BLaER1 treated with 17β-estradiol and CSF1 and Interleukin-3, amounts not matched to agents 10 nM and 100 nM (cell line): ENCODE measurements at regions not wholly inside any gene's neighbourhood (a gene's known extent, or its start where the extent isn't known, plus 50 kb on each side); places are given as distances from the start of the nearest gene placed in this dataset.
A peak's percentile ranks its signal among the peaks of the same experiment; 100 is the strongest.

Source experiments
- H3K27ac ChIP-seq, 11 experiments: shearing (Covaris generic); formaldehyde crosslinking; 2 replicates each; pipeline ENCODE4 v1.8.1; 2022
- H3K27me3 ChIP-seq, 11 experiments: shearing (Covaris generic); formaldehyde crosslinking; 2 replicates each; pipeline ENCODE4 v1.8.1; 2022
- H3K36me3 ChIP-seq, 11 experiments: shearing (Covaris generic); formaldehyde crosslinking; 2 replicates each; pipeline ENCODE4 v1.8.1; 2022
- H3K4me1 ChIP-seq, 10 experiments: shearing (Covaris generic); formaldehyde crosslinking; 2 replicates each; pipeline ENCODE4 v1.8.1; 2022
- H3K4me2 ChIP-seq, 11 experiments: shearing (Covaris generic); formaldehyde crosslinking; 2 replicates each; pipeline ENCODE4 v1.8.1; 2022
- H3K4me3 ChIP-seq, 10 experiments: shearing (Covaris generic); formaldehyde crosslinking; 2 replicates each; pipeline ENCODE4 v1.8.1; 2022
- H3K9ac ChIP-seq, 11 experiments: shearing (Covaris generic); formaldehyde crosslinking; 2 replicates each; pipeline ENCODE4 v1.8.1; 2022
- H3K9me3 ChIP-seq, 11 experiments: shearing (Covaris generic); formaldehyde crosslinking; replicated peaks in 1 of 11; 2 replicates each; pipeline ENCODE4 v1.8.1; 2022
- H4K20me1 ChIP-seq, 11 experiments: shearing (Covaris generic); formaldehyde crosslinking; 2 replicates each; pipeline ENCODE4 v1.8.1; 2022
- Cebpa-rat ChIP-seq, 11 experiments: shearing (Covaris generic); IDR thresholded peaks; 2 replicates each; pipeline ENCODE4 v1.8.1; 2022

- Histone ChIP-seq H3K4me3 (no peak overlapping the region), H3K9me3 (peaks cover 10 to 27% (median 14%) of the 10 kb centered on the region in 11 experiments; a peak in 21 of 22 replicates), H3K27me3 (peaks cover 0 to 13% (median 0%) of the 10 kb centered on the region in 11 experiments; a peak in 3 of 22 replicates), H3K9ac (no peak overlapping the region), H3K4me1 (peaks cover 14 to 53% (median 26%) of the 10 kb centered on the region in 10 experiments; a peak in 19 of 20 replicates), H4K20me1 (no peaks in the 10 kb centered on the region), H3K27ac (no peak overlapping the region), H3K4me2 (peak overlapping the region in 2 of 11 experiments; percentile 10 to 67; a peak in 3 of 22 replicates), H3K36me3 (peaks cover 0 to 2% (median 0%) of the 10 kb centered on the region in 11 experiments; a peak in 1 of 22 replicates)
- no peak for TF ChIP-seq Cebpa-rat (IDR thresholded peaks at IDR 0.05)
Observed at GRCh38 chr6:6418421-6418820, 98.0 kb upstream of the F13A1 start.

- H3K9ac ChIP-seq: no peak overlapping the region
- no peak for TF ChIP-seq Cebpa-rat (IDR thresholded peaks at IDR 0.05)
- no peak overlapping the region for H3K4me2 ChIP-seq
- peaks cover 0 to 11% (median 0%) of the 10 kb centered on the region in 11 experiments; a peak in 2 of 22 replicates for H3K27me3 ChIP-seq
- H3K4me3 ChIP-seq: no peak overlapping the region
- no peaks in the 10 kb centered on the region for H4K20me1 ChIP-seq
- H3K36me3 ChIP-seq: peaks cover 0 to 7% (median 0%) of the 10 kb centered on the region in 11 experiments; a peak in 1 of 22 replicates
- peaks cover 13 to 37% (median 24%) of the 10 kb centered on the region in 10 experiments; a peak in 19 of 20 replicates for H3K4me1 ChIP-seq
- H3K27ac ChIP-seq: no peak overlapping the region
- peaks cover 26 to 43% (median 30%) of the 10 kb centered on the region in 11 experiments for H3K9me3 ChIP-seq
Observed at GRCh38 chr6:6420107-6420506, 99.6 kb upstream of the F13A1 start.

GRCh38 chr6:6434151-6434550 lies 113.7 kb upstream of the F13A1 start:
- peaks cover 0 to 6% (median 4%) of the 10 kb centered on the region in 11 experiments; a peak in 6 of 22 replicates for H3K9me3 ChIP-seq
- H3K36me3 ChIP-seq: no peaks in the 10 kb centered on the region
- no peak overlapping the region for H3K4me3 ChIP-seq
- no peaks in the 10 kb centered on the region for H4K20me1 ChIP-seq
- H3K27ac ChIP-seq: no peak overlapping the region
- H3K9ac ChIP-seq: no peak overlapping the region
- no peak overlapping the region for H3K4me2 ChIP-seq
- H3K4me1 ChIP-seq: peaks cover 0 to 11% (median 0%) of the 10 kb centered on the region in 10 experiments; a peak in 5 of 20 replicates
- H3K27me3 ChIP-seq: no peaks in the 10 kb centered on the region
- TF ChIP-seq Cebpa-rat (IDR thresholded peaks at IDR 0.05): no peak

DNA sequence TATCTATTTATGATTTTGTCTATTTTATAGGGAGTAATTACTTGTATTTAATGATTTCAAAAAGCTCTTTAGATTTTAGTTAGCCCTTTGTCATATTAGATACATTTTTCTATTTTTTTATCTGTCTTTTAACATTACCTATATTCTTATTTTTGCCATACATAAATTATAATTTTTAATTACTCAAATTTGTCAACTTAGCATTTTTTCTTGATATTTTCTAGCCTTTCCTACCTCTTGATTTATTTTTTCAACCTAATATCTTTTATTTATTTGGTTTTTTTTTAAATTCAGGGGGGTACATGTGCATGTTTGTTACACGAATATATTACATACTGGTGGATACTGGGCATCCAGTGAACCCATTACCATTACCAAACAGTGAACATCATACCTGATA lies 114.3 kb upstream of the F13A1 start:
- H3K27me3 ChIP-seq: no peaks in the 10 kb centered on the region
- H4K20me1 ChIP-seq: no peaks in the 10 kb centered on the region
- TF ChIP-seq Cebpa-rat (IDR thresholded peaks at IDR 0.05): no peak
- H3K9ac ChIP-seq: no peak overlapping the region
- H3K9me3 ChIP-seq: peaks cover 0 to 6% (median 4%) of the 10 kb centered on the region in 11 experiments; a peak in 6 of 22 replicates
- H3K4me1 ChIP-seq: peaks cover 0 to 11% (median 0%) of the 10 kb centered on the region in 10 experiments; a peak in 5 of 20 replicates
- H3K4me3 ChIP-seq: no peak overlapping the region
- H3K36me3 ChIP-seq: no peaks in the 10 kb centered on the region
- no peak overlapping the region for H3K27ac ChIP-seq
- no peak overlapping the region for H3K4me2 ChIP-seq

DNA sequence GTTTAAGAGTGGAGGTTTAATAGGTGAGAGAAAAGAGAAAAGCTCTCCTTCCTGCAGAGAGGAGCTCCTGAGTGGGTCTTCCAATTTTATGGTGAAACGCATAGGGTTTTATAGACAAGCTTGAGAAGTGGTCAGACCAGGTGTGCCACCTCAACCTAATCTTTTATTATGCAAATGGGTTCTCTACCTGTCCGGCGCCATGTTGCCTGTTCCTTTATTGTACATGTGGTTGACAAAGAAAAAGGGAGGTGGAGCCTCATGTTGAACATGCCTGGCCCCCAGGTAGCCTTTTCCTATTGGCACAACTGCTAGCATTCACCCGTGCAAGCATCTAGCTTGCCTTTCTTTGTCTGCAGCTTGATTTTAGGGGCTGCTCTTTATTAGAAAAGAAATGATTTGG lies 115.9 kb upstream of the F13A1 start:
- no peak for TF ChIP-seq Cebpa-rat (IDR thresholded peaks at IDR 0.05)
- Histone ChIP-seq H3K27ac (no peak overlapping the region), H3K4me2 (no peak overlapping the region), H3K9me3 (peaks cover 0 to 7% (median 4%) of the 10 kb centered on the region in 11 experiments; a peak in 7 of 22 replicates), H3K27me3 (no peaks in the 10 kb centered on the region), H3K4me1 (peaks cover 0 to 11% (median 0%) of the 10 kb centered on the region in 10 experiments; a peak in 5 of 20 replicates), H3K36me3 (no peaks in the 10 kb centered on the region), H3K9ac (no peak overlapping the region), H3K4me3 (no peak overlapping the region), H4K20me1 (no peaks in the 10 kb centered on the region)

DNA sequence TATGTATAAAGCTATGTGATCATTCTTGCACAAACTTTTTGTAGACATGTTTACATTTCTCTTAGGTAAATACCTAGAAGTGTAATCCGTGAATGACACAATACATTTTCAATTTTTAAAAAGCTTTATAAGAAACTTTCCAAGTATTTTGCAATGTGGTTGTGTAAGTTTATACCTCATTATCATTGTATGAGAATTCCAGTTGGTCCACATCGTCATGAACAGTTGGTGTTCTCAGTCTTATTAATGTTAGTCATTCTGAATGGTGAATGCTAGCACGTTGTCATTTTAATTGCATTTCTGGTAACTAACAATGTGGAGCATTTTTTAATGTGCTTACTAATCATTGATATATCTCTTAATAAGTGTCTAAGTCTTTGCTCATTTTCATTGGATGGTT lies 116.5 kb upstream of the F13A1 start:
- no peaks in the 10 kb centered on the region for H4K20me1 ChIP-seq
- H3K9me3 ChIP-seq: peaks cover 0 to 13% (median 8%) of the 10 kb centered on the region in 11 experiments; a peak in 13 of 22 replicates
- H3K4me2 ChIP-seq: no peak overlapping the region
- no peaks in the 10 kb centered on the region for H3K27me3 ChIP-seq
- no peak for TF ChIP-seq Cebpa-rat (IDR thresholded peaks at IDR 0.05)
- H3K4me3 ChIP-seq: no peak overlapping the region
- H3K9ac ChIP-seq: no peak overlapping the region
- peaks cover 0 to 11% (median 0%) of the 10 kb centered on the region in 10 experiments; a peak in 5 of 20 replicates for H3K4me1 ChIP-seq
- H3K36me3 ChIP-seq: no peaks in the 10 kb centered on the region
- H3K27ac ChIP-seq: no peak overlapping the region

GRCh38 chr6:6438286-6438685 lies 117.8 kb upstream of the F13A1 start:
- Histone ChIP-seq H3K9me3 (peaks cover 0 to 19% (median 11%) of the 10 kb centered on the region in 11 experiments; a peak in 14 of 22 replicates), H3K27me3 (no peaks in the 10 kb centered on the region), H3K4me2 (peak overlapping the region in 4 of 11 experiments; percentile 24 to 44 (median 34); a peak in 7 of 22 replicates), H3K27ac (no peak overlapping the region), H4K20me1 (no peaks in the 10 kb centered on the region), H3K9ac (no peak overlapping the region), H3K4me3 (no peak overlapping the region), H3K36me3 (no peaks in the 10 kb centered on the region), H3K4me1 (peaks cover 0 to 11% (median 0%) of the 10 kb centered on the region in 10 experiments; a peak in 5 of 20 replicates)
- TF ChIP-seq Cebpa-rat (IDR thresholded peaks at IDR 0.05): no peak

GRCh38 chr6:6439778-6440177 lies 119.3 kb upstream of the F13A1 start:
- no peak for TF ChIP-seq Cebpa-rat (IDR thresholded peaks at IDR 0.05)
- Histone ChIP-seq H3K4me2 (no peak overlapping the region), H3K9ac (no peak overlapping the region), H3K27ac (no peak overlapping the region), H3K27me3 (no peaks in the 10 kb centered on the region), H4K20me1 (no peaks in the 10 kb centered on the region), H3K36me3 (no peaks in the 10 kb centered on the region), H3K9me3 (peaks cover 0 to 19% (median 12%) of the 10 kb centered on the region in 11 experiments; a peak in 14 of 22 replicates), H3K4me1 (peaks cover 0 to 11% (median 0%) of the 10 kb centered on the region in 10 experiments; a peak in 5 of 20 replicates), H3K4me3 (no peak overlapping the region)

GRCh38 chr6:6452002-6452401 lies 131.5 kb upstream of the F13A1 start:
- no peak for TF ChIP-seq Cebpa-rat (IDR thresholded peaks at IDR 0.05)
- H3K27me3 ChIP-seq: no peaks in the 10 kb centered on the region
- peak overlapping the region in 1 of 11 experiments; percentile 23; a peak in 1 of 22 replicates for H3K4me2 ChIP-seq

GRCh38 chr6:6453186-6453585 lies 132.7 kb upstream of the F13A1 start:
- Histone ChIP-seq H3K9ac (no peak overlapping the region), H3K9me3 (no peaks in the 10 kb centered on the region), H3K4me3 (no peak overlapping the region), H3K36me3 (no peaks in the 10 kb centered on the region), H3K27ac (no peak overlapping the region), H4K20me1 (no peaks in the 10 kb centered on the region), H3K27me3 (no peaks in the 10 kb centered on the region), H3K4me2 (no peak overlapping the region), H3K4me1 (peaks cover 0 to 15% (median 0%) of the 10 kb centered on the region in 10 experiments; a peak in 3 of 20 replicates)
- TF ChIP-seq Cebpa-rat (IDR thresholded peaks at IDR 0.05): no peak

More at GRCh38 chr6:6452002-6452401, 131.5 kb upstream of the F13A1 start:
- Histone ChIP-seq H3K36me3 (no peaks in the 10 kb centered on the region), H3K27ac (no peak overlapping the region), H3K4me3 (no peak overlapping the region), H3K9me3 (no peaks in the 10 kb centered on the region), H3K4me1 (peaks cover 0 to 15% (median 0%) of the 10 kb centered on the region in 10 experiments; a peak in 3 of 20 replicates), H4K20me1 (no peaks in the 10 kb centered on the region), H3K9ac (no peak overlapping the region)
